ENCODE measurements at regions not wholly inside any gene's neighbourhood (a gene's known extent, or its start where the extent isn't known, plus 50 kb on each side); places are given as distances from the start of the nearest gene placed in this dataset.
"Not testable (repeated sequence)": the region's sequence is repeated elsewhere in the genome, so short reads cannot be mapped to it uniquely, and the experiment has no call there.

- TF ChIP-seq, protein P1, sequence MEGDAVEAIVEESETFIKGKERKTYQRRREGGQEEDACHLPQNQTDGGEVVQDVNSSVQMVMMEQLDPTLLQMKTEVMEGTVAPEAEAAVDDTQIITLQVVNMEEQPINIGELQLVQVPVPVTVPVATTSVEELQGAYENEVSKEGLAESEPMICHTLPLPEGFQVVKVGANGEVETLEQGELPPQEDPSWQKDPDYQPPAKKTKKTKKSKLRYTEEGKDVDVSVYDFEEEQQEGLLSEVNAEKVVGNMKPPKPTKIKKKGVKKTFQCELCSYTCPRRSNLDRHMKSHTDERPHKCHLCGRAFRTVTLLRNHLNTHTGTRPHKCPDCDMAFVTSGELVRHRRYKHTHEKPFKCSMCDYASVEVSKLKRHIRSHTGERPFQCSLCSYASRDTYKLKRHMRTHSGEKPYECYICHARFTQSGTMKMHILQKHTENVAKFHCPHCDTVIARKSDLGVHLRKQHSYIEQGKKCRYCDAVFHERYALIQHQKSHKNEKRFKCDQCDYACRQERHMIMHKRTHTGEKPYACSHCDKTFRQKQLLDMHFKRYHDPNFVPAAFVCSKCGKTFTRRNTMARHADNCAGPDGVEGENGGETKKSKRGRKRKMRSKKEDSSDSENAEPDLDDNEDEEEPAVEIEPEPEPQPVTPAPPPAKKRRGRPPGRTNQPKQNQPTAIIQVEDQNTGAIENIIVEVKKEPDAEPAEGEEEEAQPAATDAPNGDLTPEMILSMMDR (IDR thresholded peaks at IDR 0.05; ENCODE audit: low read depth, low read length), result no peak
- Histone ChIP-seq H3K4me3 (ENCODE audit: low read depth, low read length) (no peak overlapping the region), H3K9me3 (no peaks in the 10 kb centered on the region), H3K36me3 (no peaks in the 10 kb centered on the region), H3K27me3 (no peaks in the 10 kb centered on the region), H3K4me1 (no peaks in the 10 kb centered on the region)
- no peak for DNase-seq
These were observed 660.4 kb downstream of the CD109 start for GRCh38 chr6:74356391-74356790.

- Histone ChIP-seq H3K9me3 (no peaks in the 10 kb centered on the region), H3K36me3 (no peaks in the 10 kb centered on the region), H3K27me3 (no peaks in the 10 kb centered on the region), H3K4me1 (no peaks in the 10 kb centered on the region), H3K4me3 (ENCODE audit: low read depth, low read length) (no peak overlapping the region)
- DNase-seq, result no peak
- TF ChIP-seq, protein P1 (IDR thresholded peaks at IDR 0.05; ENCODE audit: low read depth, low read length), result no peak
These were observed 651.0 kb downstream of the CD109 start for GRCh38 chr6:74346936-74347535.

- H3K9me3 ChIP-seq, result no peaks in the 10 kb centered on the region
- H3K36me3 ChIP-seq, result no peaks in the 10 kb centered on the region
- DNase-seq, result no peak
- TF ChIP-seq, protein P1 (IDR thresholded peaks at IDR 0.05; ENCODE audit: low read depth, low read length), result no peak
- H3K4me1 ChIP-seq, result no peaks in the 10 kb centered on the region
- no peak overlapping the region for H3K4me3 ChIP-seq (ENCODE audit: low read depth, low read length)
- no peaks in the 10 kb centered on the region for H3K27me3 ChIP-seq
These were observed 647.8 kb downstream of the CD109 start for GRCh38 chr6:74343804-74344203.

DNA sequence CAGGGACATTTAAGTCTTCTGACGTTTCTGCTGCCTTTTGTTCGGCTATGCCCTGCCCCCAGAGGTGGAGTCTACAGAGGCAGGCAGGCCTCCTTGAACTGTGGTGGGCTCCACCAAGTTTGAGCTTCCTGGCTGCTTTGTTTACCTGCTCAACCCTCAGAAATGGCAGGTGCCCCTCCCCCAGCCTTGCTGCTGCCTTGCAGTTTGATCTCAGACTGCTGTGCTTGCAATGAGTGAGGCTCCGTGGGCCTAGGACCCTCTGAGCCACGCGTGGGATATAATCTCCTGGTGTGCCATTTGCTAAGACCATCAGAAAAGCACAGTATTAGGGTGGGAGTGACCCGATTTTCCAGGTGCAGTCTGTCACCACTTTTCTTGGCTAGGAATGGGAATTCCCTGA lies 647.3 kb downstream of the CD109 start:
- H3K27me3 ChIP-seq; H3K4me3 ChIP-seq (ENCODE audit: low read depth, low read length); H3K9me3 ChIP-seq; H3K36me3 ChIP-seq; H3K4me1 ChIP-seq: not testable (repeated sequence)
- peak; percentile 4 for DNase-seq

DNA sequence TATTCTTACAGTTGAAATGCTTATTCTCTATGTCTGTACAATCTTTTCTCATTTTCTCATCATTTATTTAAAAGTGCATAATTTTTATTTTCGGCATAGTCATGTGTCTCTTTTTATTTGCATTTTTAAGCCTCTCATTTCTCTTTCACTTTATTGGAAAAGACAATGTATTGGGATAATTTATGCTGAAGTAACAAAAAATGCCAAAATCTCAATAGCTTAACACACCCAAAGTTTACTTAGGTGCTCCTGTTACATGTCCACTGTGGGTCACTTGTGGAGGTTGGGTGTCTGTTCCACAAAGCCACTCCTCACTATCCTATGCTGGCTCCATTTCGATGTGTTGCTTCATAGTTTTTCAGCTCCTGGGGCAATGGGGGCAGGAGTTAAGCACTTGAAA lies 638.7 kb downstream of the CD109 start:
- no peak for DNase-seq
- TF ChIP-seq, protein P1 (IDR thresholded peaks at IDR 0.05; ENCODE audit: low read depth, low read length), result no peak
- Histone ChIP-seq H3K9me3 (no peaks in the 10 kb centered on the region), H3K36me3 (no peaks in the 10 kb centered on the region), H3K4me3 (ENCODE audit: low read depth, low read length) (no peak overlapping the region), H3K4me1 (no peaks in the 10 kb centered on the region), H3K27me3 (no peaks in the 10 kb centered on the region)

GRCh38 chr6:74333406-74333805 lies 637.4 kb downstream of the CD109 start:
- H3K4me3 ChIP-seq (ENCODE audit: low read depth, low read length), result no peak overlapping the region
- no peaks in the 10 kb centered on the region for H3K36me3 ChIP-seq
- H3K27me3 ChIP-seq, result no peaks in the 10 kb centered on the region
- TF ChIP-seq, protein P1 (IDR thresholded peaks at IDR 0.05; ENCODE audit: low read depth, low read length), result no peak
- H3K9me3 ChIP-seq, result no peaks in the 10 kb centered on the region
- DNase-seq, result no peak
- no peaks in the 10 kb centered on the region for H3K4me1 ChIP-seq

GRCh38 chr6:74320715-74321114 lies 624.7 kb downstream of the CD109 start:
- H3K9me3 ChIP-seq, result no peaks in the 10 kb centered on the region
- H3K4me3 ChIP-seq (ENCODE audit: low read depth, low read length), result no peak overlapping the region
- no peak for DNase-seq

More at GRCh38 chr6:74320715-74321114, 624.7 kb downstream of the CD109 start:
- TF ChIP-seq, protein P1 (IDR thresholded peaks at IDR 0.05; ENCODE audit: low read depth, low read length), result no peak
- Histone ChIP-seq H3K36me3 (no peaks in the 10 kb centered on the region), H3K27me3 (no peaks in the 10 kb centered on the region), H3K4me1 (no peaks in the 10 kb centered on the region)
